Hematopoietic multipotent progenitor cell (in vitro differentiated cells): ENCODE measurements at regions not wholly inside any gene's neighbourhood (a gene's known extent, or its start where the extent isn't known, plus 50 kb on each side); places are given as distances from the start of the nearest gene placed in this dataset.

Source experiments
- DNase-seq, 3 donors: peaks; one replicate each; pipeline ENCODE4 v3.0.0-alpha.2; 2011 to 2015; ENCODE audit warnings: low read depth in 2 of 3, low spot score in 2 of 3

DNA sequence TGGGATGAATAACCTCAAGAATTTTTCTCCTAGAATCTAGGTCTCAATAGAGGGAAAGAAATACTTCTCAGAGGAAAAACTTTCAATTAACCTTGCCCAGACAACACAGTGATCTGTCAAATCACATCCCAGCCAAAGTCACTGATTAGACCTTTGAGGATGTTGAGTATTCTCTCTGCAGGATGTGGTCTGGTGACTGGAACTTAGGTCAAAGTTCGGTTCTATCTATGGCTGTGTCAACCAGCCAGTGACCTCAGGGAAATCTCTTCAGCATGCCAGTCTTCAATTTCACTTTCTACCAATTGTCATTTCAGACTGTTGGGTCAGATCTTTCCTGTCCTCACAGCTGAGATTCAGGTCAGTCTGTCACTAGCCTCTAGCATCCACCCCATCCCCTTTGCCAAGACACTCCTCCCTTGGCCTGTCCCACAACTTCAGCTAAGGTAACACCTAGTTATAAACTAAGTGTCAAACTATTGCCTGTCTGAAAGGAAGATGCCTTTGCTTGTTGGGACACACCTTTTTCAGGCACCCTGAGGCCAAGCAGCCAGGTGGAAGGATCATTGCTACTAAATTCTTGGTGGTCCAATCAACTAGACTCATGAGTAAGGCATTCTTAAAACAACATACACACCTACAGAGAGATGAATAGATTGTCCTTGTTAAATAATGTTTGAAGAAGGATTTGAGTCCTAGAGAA, 156.3 kb upstream of the FST start:
- DNase-seq: no peak

DNA sequence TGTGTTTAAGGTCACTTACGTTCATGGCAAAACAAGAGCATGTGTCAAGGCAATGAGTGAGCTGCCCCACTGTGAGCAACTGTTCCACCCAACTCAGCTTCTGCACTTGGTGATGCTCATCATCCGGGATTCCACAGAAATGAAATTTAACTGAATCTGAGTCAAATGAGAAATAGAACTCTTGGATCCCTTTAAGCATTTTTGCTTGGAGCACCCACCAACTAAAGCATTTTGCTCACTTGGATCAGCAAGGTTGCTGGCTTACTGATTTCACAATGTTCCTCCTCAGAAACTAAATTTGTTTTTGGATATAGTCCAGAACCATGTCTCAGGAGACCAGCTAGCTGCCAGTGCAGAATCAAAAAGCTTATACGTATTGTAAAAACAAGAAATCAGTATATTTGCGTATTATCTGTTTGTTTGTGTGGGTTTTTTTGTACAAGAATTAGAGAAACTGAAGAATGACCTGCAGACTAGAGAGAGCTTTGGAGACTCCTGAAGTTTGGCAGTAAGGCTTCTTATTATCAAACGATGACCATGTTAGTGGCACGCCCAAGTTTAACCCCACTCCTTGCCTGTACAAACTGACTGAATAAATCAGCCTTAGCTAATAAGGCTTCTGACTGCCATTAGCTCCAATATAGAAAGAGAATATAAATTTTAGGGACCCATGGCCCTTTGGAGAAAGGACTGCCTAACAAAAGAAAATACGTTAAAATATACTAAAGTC, 153.8 kb upstream of the FST start:
- DNase-seq: no peak

DNA sequence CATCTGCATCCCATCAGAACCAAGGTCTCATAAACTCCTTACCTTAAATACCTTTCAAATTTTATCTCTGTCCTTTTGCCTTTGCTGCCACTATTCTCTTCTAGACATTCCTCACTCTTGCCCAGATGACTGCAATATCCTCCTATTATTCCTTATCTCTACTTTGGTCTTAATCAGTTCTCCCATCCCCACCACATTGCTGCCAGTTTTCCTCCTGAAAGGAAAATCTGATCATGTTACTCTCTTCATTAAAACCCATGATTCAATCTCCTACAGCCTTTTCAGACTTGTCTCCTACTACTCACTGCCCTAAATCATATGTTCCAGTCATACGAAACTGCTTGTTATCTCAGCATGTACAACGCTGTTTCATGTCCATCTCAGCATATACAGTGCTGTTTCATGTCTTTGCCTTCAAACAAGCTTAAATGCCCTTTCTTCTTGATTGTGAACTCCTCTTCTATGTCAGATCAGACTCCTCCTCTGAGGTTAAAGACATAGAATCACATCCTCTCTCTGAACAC, 152.6 kb upstream of the FST start:
- no peak for DNase-seq

DNA sequence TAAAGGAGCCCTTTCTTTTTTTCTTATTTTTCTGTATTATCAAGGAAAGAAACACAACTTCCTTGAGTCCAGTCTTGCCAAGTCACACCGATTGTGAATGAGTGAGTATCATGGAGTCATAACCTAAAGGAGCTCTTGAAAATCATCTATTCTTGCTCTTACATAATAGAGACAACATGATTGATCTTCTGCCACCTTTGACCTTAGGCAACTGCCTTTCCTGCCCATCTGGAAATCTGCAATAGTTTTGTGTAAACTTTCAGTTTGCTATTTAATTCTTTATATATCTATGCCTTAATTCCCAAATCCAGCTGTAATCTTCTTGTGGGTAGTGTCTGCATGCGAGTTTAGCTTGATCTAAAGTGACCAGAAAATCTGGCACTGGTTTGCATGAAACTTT, 149.9 kb upstream of the FST start:
- DNase-seq: no peak

DNA sequence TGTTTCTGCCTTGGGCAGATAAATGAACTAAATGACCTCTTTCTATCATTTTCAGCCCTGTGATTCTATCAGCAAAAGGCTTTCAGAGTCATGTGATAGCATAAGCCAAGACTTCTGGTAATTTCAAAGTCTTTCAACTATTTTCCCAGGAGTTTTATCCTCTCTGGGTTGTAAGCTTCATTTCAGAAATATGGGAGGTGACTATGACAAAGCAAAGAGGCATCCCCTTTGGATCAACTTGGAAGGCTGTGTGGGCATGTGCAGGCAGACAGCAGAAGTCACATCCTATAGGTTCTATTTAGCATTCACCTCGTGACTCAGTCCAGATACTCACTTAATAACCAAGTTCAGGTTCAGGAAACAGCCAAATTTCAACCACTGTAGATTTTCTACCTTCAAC, 149.0 kb upstream of the FST start:
- DNase-seq: no peak

DNA sequence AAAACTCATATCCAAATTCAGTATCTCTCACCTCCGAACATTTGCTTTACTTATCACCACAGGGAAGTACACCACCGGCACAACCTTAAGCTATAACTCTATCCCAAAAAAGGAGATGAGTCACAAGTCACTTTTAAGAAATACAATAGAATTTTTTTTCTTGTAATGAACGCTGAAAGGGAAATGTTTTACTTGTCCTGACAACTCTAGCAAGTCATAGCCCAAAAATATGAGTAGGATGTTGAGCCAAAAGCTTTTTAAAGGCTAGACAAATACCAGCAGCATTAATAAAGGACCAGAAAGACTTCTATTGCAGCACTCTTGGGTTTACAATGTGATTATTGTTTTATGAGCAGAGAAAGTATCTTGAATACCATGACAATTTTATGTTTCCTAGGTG, 147.3 kb upstream of the FST start:
- no peak for DNase-seq

DNA sequence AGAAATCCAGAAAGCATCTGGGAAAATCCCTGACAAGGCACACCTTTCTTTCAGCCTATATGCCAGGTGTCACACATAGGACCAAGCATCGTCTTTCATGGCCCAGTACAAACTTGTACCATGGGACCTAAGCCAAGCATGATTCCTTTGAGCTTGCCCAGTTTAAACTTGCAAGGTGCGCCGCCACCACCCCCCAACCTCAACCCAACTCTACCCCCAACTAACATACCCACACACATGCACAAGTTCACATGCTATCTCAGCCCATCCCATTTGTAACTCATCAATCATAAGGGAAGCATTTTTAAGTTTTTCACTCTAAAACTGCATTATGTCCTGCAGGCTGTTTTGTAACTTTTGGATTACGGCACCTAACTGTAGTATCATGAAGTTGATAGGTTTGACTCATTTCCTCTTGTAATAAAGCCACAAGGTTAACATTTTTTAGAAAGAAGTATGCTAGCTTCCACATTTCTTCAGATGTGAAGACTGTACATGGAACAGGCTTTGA, 145.9 kb upstream of the FST start:
- DNase-seq: no peak

DNA sequence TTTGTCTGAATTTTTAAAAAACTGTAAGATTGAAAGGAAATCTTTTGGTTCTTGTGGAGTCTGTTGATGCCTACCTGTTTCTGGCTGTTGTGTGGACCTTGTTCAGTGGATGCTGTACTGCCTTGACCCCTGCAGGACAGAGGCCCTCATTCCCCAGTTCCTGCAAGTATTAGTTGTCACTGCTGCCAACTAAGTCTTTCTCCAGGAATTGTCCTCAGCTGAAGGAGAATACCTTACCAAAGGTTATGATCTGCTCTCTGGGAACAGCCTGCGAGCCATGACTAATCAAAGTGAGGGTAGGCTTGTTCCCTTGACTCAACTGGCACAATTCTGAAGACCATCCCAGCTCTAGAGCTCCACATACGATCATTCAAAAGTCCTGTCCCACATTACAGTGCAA, 145.3 kb upstream of the FST start:
- no peak for DNase-seq

DNA sequence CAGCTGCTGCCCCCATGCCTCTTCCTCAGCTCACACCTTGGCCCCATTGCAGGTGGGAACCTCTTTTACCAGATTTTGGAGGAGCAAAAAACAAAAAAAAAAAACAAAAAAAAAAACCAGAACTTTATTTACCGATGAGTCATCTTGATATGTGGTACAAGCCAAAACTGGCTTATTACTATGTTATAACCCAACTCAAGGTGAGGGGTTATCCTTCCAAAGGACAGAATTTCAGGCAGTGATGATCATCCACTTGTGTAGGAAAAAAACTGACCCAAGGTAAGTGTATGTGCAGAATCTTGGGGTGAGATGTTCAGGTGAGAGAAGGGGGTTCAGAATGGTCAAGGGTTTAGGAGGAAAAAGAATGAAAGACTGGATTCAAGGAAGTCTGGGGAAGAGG, 142.6 kb upstream of the FST start:
- DNase-seq: no peak

DNA sequence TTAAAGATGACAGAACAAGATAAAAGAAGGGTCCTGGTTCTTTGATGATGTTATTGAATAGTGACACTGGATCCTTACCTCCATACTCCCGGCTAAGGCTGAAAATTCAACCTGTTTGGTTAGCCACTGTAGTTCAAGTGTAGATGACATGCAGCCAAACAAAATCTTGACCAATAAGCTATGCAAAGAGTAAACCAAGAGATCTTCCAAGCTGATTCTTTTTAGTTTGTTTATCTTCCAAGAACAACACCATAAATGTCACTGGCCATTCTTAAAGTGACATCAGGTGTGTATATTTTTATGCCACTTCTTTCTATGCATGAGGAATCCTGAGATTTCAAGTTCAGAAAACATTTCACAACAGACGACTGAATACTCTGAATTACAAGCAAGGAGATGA, 141.5 kb upstream of the FST start:
- no peak for DNase-seq

DNA sequence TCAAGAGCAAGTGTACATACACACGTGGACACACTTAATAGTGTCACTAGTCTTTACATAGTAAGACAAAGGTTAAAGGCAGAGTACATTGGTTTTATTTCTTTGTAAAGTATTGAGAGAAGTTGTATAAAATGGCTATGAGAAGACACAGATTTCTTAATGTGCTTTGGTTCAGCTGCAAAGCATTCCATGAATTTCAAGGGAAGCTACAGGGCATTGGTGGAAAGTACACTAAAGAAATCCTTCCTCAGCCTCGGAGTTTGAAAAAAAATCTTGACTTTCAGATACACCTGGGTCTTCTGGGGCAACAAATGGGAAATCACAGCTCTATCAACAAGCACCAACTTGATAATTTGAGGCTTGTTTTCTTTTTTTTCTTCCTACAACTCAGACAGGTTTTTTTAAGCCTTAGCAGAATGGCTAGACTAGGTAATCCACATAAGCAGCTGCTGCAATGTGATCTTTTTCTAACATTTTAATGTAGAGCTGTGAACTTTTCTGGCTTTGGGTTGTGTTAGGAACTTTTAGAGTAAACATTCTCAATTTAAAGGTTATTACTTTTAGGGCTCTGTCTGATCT, 140.4 kb upstream of the FST start:
- DNase-seq: no peak

DNA sequence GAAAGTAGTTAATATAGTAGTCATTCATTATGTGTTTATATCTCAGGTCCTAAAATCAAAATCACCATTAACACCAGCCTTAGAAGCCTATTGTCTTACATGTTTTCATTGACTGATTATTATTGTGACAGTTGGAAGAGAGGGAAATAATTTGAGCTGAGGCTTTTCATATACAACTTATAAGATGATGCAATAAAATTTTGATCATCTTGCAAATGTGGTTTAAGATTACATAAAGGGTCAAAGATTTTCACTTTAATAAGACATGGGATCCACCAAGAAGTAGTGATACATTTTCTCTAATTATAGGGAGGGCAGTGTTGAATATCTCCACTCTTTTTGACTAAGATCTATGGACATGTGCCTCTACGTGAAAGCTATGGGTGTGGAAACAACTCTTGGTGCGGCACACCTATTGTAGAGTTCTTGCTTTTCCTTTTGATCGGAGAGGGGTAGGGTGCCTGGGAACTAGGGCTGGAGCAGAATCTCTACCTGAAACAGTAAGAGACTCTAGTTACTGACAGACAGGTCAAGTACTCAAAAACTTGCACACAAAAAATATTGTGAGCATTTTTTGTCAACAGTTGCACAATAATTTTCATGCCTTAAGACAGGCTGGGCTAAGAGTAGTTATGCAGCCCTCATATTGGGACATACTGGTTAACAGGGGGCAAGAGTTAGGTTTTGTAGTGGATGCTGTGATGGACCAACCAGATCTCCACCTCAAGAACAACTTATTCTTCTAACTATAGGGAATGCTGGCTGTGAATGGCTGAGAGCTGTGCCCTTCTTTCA, 139.3 kb upstream of the FST start:
- DNase-seq: no peak

DNA sequence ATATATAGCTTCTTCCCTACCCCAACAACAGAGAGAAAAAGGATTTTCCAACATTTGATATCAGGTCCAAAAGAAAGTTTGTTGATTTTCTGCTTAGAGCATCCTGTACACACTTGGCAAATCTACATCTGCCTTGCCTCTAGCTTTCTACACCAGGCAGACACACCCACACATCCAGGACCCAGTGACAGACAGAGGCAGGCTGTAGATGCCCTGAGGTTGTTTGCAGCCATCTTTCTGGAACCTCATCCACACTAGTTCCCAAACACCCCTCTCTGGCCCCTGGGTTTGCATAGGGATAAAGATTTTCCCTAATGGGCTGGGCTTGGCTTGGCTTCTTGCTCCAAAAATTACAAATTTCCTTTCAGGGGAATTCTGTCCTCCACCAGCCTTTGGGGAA, 138.2 kb upstream of the FST start:
- DNase-seq: no peak

DNA sequence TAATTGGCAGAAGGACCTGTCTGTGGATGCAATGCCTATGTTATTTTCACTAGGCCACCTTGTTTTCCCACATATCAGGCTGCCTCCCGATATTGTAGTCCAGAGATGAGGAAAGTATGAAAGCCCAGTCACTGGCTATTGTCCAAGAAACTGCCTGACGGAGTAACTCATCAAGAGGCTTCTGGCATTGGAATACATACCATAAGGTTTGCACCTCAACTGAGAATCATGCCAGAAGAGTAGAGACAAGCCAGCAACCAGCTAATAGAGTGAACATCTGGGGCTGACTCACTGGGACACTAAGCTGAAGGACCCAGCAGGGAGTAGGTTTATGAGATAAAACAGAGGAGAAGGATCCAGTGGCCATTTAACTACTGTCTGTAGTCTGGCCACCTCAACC, 137.2 kb upstream of the FST start:
- no peak for DNase-seq

DNA sequence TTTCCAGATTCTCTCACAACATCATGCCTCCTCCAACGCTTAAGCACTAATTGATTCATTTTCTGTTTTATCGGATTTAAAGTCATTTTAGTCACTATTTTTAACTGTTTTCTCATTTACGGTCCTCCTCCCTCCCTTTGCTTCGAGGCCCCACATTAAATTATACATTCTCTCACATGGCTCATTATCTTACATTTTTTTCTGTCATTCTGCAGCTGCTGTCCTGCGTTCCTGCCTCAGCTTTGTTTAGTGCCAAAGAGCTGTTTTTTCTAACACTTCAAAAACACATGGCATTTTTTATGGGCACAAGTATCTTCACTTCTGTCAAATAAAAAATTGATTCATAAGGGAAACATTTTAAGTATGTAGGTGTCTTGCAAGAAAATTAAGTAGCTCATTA, 130.1 kb upstream of the FST start:
- no peak for DNase-seq

DNA sequence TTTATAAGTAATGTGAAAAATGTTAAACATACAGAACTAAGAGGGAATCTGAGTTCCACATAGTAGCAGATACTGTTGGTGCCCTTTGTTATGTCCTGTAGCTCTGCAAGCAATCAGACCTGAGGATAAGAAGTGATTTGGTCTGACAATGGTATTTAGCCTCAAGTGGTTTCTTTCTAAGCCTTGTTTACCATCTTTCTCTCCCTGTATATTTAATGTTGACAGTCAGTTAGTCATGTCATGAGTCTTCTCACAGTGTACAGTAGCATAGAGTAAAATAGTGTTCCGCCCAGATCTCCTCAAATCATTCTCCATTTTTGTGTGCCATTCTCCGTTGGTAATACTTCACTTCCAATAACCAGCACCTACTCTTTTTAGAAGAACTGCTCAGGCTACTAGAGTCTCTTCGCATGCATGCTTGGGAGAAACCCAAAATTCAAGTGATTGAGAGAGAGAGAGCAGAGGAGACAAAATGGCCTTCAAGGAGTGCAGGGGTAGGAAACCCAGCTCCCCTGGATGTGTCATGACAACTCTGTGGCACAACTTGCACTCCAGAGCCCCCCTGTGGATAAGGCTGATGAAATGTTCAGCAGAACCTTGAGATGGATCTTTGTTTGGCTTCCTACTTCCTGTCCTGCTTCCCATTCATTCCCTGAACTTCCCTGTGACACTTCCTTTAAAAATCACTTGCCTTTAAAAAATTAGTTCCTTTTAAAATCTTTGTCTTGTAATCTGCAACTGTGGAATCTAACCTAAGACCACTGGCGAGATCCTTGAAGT, 129.2 kb upstream of the FST start:
- DNase-seq: no peak

DNA sequence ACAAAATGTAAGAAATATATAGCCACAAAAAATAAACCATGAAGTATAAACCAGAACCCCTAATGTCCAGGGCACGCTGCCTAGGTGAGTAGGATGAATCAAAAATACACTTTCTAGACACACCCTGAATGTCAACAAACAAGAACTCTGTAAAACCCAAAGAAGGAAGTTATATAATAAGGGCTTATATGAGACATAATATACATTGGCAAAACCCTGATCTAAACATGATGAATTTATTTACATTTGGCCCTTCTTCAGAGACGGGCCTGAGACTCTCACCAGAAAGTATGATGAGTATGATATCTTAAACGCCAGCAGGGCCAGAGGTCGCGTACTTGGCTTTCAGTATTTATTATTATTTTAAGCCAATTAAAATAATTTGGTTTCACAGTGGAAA, 125.1 kb upstream of the FST start:
- no peak for DNase-seq

DNA sequence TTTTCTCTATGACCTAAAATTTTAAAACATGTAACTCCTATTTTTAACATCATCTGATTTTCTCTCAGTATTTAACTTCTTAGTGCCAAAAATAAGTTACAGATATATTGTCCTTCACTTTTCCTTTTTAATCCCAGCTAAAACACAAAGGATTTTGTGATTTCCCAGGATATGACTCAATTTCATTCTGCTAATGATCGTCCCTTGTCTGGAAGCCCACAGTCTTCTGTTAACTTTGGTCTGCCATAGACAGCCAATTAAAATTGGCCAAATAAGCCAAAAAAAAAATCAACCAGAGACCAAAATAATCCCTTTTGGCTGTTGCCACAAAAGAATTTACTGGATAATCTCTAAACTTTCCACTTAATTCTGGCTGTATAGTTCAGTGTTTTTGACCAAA, 124.5 kb upstream of the FST start:
- DNase-seq: no peak

DNA sequence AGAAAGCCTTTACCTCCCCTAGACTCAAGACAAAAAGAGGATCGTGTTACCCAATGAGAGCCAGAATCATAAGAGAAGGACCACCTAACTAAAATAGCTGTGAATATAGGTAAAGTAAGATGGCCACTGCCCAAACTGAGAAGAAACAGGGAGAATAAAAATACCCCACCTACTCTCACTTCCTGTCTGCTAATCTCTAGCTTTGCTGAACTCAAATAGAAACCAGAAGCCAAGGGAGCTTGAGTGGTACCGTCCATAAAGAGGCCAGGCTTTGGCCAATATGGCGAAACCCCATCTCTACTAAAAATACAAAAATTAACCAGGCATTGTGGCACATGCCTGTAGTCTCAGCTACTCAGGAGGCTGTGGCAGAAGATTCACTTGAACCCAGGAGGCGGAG, 123.0 kb upstream of the FST start:
- no peak for DNase-seq

DNA sequence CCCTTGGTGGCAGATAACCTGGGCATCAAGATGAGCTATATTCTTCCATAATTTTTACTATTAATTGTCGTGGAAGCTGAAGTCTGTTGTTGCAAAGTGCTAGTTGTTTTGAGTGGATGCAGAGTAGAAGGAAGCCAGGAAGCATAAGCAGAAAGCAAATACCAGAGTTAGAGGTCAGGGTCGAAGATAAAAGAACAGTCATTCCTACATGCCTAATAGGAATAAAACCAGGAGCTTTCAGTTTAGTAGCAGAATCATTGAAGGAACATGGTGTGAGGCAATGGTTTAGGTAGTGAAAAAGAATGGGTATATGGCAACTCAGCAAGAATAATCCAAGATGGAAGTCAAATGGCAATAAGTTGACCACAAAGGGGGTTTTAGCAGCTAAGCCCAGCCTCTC, 121.6 kb upstream of the FST start:
- no peak for DNase-seq
